NCI-H526 treated with DMSO at 0.1 percent for 48 hours (cell line): ENCODE measurements at regions not wholly inside any gene's neighbourhood (a gene's known extent, or its start where the extent isn't known, plus 50 kb on each side); places are given as distances from the start of the nearest gene placed in this dataset.
"Not testable (repeated sequence)": the region's sequence is repeated elsewhere in the genome, so short reads cannot be mapped to it uniquely, and the experiment has no call there.

Experiments
- DNase-seq: peaks from one replicate; lab custom pipeline; 2025; lab: John Stamatoyannopoulos, UW

- DNase-seq, result no peak
Measured at GRCh38 chr5:126234563-126235195, 188.5 kb upstream of the GRAMD2B start.

GRCh38 chr5:126235628-126236027 lies 187.6 kb upstream of the GRAMD2B start:
- no peak for DNase-seq

- no peak for DNase-seq
Measured at GRCh38 chr5:126236994-126237393, 186.2 kb upstream of the GRAMD2B start.

GRCh38 chr5:126248611-126249010 lies 174.6 kb upstream of the GRAMD2B start:
- DNase-seq, result no peak

GRCh38 chr5:126251024-126251423 lies 172.2 kb upstream of the GRAMD2B start:
- DNase-seq, result no peak

- no peak for DNase-seq
Measured at GRCh38 chr5:126253406-126253805, 169.8 kb upstream of the GRAMD2B start.

- DNase-seq, result no peak
Measured at GRCh38 chr5:126263591-126264184, 159.5 kb upstream of the GRAMD2B start.

GRCh38 chr5:126265917-126266316 lies 157.3 kb upstream of the GRAMD2B start:
- DNase-seq, result no peak

GRCh38 chr5:126267438-126267837 lies 155.8 kb upstream of the GRAMD2B start:
- no peak for DNase-seq

- no peak for DNase-seq
Measured at GRCh38 chr5:126268697-126269315, 154.4 kb upstream of the GRAMD2B start.

- no peak for DNase-seq
Measured at GRCh38 chr5:126269511-126269910, 153.7 kb upstream of the GRAMD2B start.

GRCh38 chr5:126271141-126271540 lies 152.1 kb upstream of the GRAMD2B start:
- no peak for DNase-seq

GRCh38 chr5:126274076-126274762 lies 149.0 kb upstream of the GRAMD2B start:
- no peak for DNase-seq

GRCh38 chr5:126274763-126275125 lies 148.5 kb upstream of the GRAMD2B start:
- no peak for DNase-seq

GRCh38 chr5:126277762-126278161 lies 145.4 kb upstream of the GRAMD2B start:
- DNase-seq, result no peak

- no peak for DNase-seq
Measured at GRCh38 chr5:126280343-126280742, 142.9 kb upstream of the GRAMD2B start.

GRCh38 chr5:126280846-126281245 lies 142.4 kb upstream of the GRAMD2B start:
- no peak for DNase-seq

GRCh38 chr5:126284977-126285696 lies 138.1 kb upstream of the GRAMD2B start:
- no peak for DNase-seq

GRCh38 chr5:126296121-126296520 lies 127.1 kb upstream of the GRAMD2B start:
- DNase-seq, result not testable (repeated sequence)

- DNase-seq, result no peak
Measured at GRCh38 chr5:126300293-126300692, 122.9 kb upstream of the GRAMD2B start.

GRCh38 chr5:126301056-126301455 lies 122.2 kb upstream of the GRAMD2B start:
- no peak for DNase-seq

GRCh38 chr5:126309860-126310259 lies 113.3 kb upstream of the GRAMD2B start:
- DNase-seq, result no peak
